ENCODE measurements at regions not wholly inside any gene's neighbourhood (a gene's known extent, or its start where the extent isn't known, plus 50 kb on each side); places are given as distances from the start of the nearest gene placed in this dataset.

GRCh38 chr3:124599779-124600693 lies 130.2 kb upstream of the UMPS start:
- TF ChIP-seq POLR2A (IDR thresholded peaks at IDR 0.05) (no peak), CTCF (IDR thresholded peaks at IDR 0.05) (no peak), EP300 (IDR thresholded peaks at IDR 0.05) (no peak)
